HTR-8/SVneo (cell line): ENCODE measurements at regions not wholly inside any gene's neighbourhood (a gene's known extent, or its start where the extent isn't known, plus 50 kb on each side); places are given as distances from the start of the nearest gene placed in this dataset.

ENCODE experiments used
- DNase-seq: peaks from one replicate; pipeline ENCODE4 v3.0.0; 2011; ENCODE audit warnings: low spot score, mixed read lengths; ENCODE audit not compliant: insufficient read length
- FAIRE-seq: peaks from 2 replicates; lab custom pipeline; 2011; peaks lifted over from hg19 to GRCh38; lab: Jason Lieb, UNC

DNA sequence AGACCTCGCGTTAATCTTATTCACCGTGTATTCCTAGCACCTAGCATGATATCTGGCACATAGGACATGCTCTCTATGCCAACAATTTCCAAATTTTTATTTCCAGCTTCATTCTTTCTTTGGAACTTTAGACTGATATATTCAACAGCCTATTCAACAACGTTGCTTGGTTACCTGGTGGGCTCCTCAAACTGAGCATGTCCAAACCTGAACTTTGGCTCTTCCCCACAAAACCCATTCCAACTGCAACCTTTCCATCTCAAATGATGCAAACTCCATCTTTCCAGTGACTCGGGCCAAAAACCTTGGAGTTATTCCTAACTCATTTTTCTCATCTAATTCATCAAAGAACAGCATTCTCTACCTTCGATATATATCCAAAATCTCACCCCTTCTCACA lies 525.2 kb downstream of the AGTPBP1 start:
- no peak for FAIRE-seq

DNA sequence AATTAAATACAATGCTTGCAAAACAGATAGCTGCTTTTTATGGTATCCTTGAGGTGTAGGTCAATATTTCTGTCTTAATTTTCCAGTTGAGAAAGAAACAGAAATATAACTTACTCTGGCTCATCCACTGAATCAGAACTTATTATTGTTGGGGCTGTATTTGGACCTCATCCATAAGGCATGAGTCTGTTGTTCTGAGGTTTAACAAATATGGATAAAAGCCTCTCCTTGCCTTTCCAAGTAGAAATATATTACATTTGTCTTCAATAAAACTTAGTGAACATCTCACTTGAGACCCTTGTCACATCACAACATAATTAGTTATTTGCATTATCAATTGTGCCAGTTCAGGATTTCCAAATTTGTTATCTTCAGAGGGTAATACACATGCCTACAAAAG lies 525.8 kb downstream of the AGTPBP1 start:
- DNase-seq = no peak
- FAIRE-seq = no peak

More for the DNA sequence above, 525.2 kb downstream of the AGTPBP1 start:
- DNase-seq = no peak

GRCh38 chr9:85215416-85215815 lies 526.3 kb downstream of the AGTPBP1 start:
- DNase-seq = no peak
- no peak for FAIRE-seq

GRCh38 chr9:85213650-85214607 lies 527.8 kb downstream of the AGTPBP1 start:
- DNase-seq (no peak), FAIRE-seq (no peak)

DNA sequence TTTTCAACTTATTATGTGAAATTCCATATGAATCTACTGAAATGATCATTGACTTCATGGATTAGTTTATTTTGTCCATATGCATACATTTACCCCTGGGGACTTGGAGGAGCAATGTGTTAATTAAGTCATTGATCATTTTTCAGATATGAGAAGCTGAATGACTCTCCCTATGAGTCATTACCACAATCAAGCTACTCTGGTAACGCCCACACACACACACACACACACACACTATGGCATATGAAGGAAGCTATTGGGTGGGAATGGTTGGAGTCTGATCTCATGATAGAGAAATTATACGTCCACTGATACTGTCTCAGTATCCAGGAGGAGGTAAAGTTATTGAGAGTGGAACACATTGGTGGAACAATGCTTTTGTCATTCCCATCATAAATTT lies 528.9 kb downstream of the AGTPBP1 start:
- FAIRE-seq (no peak), DNase-seq (no peak)

DNA sequence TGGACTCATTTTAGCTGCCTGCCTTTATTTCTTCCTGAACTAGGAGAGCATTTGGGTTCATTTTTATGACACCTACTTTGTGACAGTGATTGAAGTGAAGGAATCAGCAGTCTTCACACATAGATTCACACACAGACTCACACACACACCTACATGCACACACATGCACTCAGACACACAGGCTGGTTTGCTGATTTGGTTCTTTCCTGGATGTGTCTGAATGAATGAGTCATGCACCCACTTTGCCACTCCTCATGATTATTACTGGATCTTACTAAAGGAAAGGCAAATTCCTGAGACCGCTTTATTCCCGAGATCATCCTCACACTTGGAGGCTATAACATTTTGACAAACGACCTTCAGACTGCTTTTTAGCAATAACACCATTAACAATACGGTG lies 529.5 kb downstream of the AGTPBP1 start:
- FAIRE-seq = no peak

GRCh38 chr9:85208666-85209065 lies 533.1 kb downstream of the AGTPBP1 start:
- DNase-seq (no peak), FAIRE-seq (no peak)

More for the DNA sequence above, 529.5 kb downstream of the AGTPBP1 start:
- DNase-seq = no peak

DNA sequence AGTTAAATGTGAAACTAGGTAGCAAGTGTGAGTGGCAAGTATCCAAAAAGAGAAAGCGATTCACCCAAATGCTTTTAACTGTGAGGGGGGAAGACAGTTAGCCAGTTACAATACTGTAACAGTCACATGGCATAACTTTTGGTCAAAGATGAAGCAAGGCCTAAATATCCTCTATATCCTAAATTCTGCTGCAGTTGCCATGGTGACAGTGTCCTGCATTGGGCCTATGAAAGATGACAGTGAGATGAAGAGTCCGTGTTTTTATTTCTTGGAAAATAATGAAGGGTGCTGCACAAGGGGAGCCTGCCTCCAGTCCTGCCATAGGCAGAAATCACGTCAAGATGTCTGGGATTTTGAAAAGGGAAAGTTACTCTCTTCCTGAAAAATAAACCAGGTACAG lies 534.6 kb downstream of the NTRK2 start:
- FAIRE-seq = no peak
- no peak for DNase-seq

- DNase-seq (no peak), FAIRE-seq (no peak)
Observed at GRCh38 chr9:85202596-85202995, 533.1 kb downstream of the NTRK2 start.

DNA sequence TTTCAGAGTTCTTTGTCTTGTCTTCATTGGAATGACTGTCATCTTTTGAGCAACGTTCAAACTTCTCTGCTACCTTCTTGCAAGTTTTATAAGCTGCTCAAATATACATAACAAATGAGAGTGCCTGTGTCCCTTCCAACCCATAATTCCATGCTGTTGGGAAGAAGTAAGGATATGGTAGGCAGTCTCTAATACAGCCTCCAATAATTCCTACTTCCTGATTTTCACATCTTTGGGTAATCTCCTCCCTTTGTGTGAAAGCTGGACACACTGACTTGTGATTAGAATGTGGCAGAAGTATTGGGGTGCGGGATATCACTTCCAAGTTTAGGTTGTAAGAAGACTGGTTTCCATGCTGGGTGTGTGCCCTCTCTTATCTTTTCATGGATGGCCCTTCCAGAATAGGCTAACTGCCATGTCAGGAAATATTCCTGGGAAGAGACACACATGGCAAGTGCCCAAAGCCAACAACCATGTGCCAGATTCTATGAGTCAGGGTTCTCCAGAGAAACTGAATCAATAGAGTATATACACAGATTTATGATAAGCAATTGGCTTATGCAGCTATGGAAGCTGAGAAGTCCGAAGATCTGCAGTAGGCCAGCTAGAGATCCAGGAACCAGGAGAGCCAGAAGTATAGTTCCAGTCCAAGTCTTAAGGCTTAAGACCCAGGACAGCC lies 531.3 kb downstream of the NTRK2 start:
- DNase-seq (no peak), FAIRE-seq (no peak)

DNA sequence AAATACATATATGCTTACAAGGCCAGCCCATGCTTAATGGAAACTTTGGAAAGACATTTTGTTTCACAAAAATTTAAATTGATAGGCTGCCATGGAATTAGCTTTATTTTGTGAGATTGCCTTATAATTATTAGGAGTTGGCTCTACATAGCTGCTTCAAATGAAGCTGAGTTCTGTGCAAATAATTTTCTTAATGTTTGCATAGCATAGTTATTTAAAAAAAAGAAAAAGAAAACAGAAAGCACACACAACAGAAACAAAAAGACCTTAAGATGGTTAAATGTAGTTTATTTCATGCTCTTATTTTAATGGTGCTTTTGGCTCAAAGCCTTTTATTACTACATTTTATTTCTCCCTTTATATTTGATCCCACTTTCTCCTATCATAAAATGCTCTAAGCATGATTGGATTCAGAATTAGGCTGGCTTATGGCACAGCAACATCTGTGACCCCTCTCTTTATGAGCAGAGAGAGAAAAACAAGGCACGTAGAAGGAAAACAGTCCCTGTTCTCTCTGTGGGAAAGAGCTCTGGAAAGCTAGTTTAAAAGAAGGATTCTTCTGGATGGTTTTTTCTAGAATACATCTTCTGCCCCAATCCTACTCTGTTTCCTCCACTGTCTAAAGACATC lies 530.5 kb downstream of the NTRK2 start:
- no peak for FAIRE-seq
- no peak for DNase-seq

DNA sequence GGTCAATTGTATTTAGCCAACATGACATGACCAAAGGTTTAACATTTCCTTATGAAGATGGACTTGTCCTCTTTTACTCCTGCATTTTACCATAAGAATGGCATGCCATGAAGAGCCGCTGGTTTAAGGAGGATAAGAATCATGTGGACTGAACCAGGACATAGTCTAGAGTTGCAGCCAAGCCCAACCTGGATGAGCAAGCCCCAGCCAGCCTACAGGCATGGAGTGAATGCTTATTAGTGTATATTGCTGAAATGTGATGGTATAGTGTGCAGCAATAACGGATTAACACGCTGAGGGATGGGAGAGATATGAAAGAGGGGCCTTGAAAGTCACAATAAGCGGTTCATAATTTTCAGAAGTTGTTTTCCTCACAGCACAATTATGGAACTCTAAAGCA lies 523.2 kb downstream of the NTRK2 start:
- FAIRE-seq = no peak
- no peak for DNase-seq

DNA sequence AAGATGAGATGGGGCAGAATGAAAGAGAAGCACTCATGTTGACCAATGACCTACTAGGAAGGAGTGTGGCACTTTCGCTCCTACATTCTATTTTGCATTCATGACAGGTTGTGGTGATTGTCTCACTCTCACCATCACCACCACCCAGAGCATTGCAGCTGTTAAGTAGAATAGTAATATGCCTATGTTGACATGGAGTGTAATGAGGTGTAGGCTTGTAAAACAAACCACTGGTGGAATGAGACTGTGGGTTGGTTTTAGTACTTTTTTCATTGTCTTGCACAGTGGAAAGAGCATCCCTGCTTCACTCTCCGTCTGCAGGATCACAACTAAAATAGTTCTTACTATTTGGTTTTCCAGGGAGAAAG lies 516.7 kb downstream of the NTRK2 start:
- no peak for FAIRE-seq
- no peak for DNase-seq

GRCh38 chr9:85185486-85186217 lies 516.1 kb downstream of the NTRK2 start:
- no peak for DNase-seq

DNA sequence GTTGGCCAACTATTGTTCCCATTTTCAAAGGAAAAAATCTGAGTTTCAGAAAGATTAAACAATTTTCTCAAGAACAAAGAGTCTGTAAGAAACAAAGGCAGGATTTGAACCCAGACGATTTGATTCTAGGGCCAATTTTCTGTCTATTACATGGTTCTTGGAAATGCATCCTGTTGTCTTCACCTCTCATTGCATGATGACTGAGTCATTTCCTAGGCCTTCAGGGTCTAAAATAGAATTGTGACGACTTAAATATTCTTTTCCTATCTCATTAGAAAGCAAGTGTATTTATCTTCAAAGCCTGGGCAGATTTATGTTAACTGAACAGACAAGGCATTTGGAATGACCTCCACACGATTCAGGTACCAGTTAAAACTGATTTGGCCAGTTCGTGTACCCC lies 512.9 kb downstream of the NTRK2 start:
- DNase-seq (no peak), FAIRE-seq (no peak)

More at GRCh38 chr9:85185486-85186217, 516.1 kb downstream of the NTRK2 start:
- FAIRE-seq = no peak

DNA sequence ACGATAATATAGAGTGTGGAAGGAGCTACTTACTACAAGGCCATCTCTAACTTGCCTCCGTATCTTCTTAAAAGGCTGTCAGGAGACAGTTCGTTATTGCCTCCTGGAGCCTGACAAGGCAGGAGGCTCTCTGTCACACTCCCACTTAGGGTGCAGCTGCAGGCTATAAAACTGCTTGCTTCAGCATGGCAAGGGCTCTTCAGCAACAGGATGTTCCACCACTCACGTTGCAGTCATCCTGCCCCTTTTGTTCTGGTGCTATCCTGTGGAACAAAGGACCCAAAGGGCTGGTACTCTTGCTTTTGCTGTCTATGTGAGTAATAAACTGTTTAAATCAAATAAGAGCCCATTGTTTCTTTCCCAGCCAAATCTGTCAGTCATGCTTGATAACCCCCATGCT lies 508.9 kb downstream of the NTRK2 start:
- DNase-seq (no peak), FAIRE-seq (no peak)

GRCh38 chr9:85173967-85174366 lies 504.4 kb downstream of the NTRK2 start:
- DNase-seq (no peak), FAIRE-seq (no peak)

DNA sequence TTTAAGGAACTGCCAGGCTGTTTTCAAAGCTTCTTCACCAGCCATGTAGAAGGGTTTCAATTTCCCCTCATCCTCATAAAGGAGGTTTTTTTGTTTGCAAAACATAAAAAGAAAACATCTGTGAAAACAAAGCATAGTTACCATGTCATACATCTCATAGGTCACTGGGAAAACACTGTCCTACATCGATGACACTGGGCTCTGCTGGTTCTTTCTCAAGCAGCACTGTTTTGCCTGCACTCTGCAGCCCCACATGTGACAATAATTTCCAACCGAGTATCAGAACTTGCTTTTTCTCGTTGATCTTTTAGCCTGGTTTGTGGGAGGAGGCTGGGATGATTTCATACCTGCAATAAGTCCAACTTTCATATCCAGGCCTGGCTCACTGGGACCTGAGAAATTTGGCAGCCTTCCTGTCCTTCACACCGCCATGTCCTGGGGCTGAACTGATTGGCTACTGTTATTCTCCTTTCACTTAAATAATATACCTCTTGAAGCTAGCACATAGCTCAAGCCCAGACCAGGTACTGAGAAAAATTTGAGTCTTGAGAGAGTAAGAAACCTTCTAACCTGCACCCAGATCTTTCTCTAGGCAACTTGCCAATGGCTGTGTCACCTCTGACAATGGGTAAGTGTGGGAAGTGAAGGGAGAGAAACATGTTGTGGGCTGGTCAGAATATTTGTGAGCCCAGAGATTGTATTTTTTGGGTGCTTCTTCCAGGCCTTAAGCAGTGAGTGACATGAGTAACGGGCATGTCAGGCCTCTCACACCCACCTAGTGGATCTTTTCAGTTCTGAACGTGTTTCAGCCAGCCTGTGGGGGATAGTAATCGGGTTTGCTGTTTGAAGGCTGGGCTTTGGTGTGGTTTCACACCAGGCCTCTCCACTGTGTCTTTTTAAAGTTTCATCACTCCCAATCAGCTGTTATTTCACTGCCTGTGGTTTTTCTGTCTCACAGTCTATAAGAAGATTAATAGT lies 502.8 kb downstream of the NTRK2 start:
- DNase-seq = no peak
- no peak for FAIRE-seq

- DNase-seq = no peak
- FAIRE-seq = no peak
Observed at GRCh38 chr9:85171163-85171562, 501.6 kb downstream of the NTRK2 start.
